ENCODE measurements at regions not wholly inside any gene's neighbourhood (a gene's known extent, or its start where the extent isn't known, plus 50 kb on each side); places are given as distances from the start of the nearest gene placed in this dataset.

- H3K36me3 ChIP-seq (ENCODE audit: control insufficient read depth, insufficient read depth, low read length), result no peaks in the 10 kb centered on the region
- no peak overlapping the region for H4K8ac ChIP-seq (ENCODE audit: low read depth in 2 of 2, low read length in 2 of 2)
- no peak overlapping the region for H4K91ac ChIP-seq (ENCODE audit: insufficient read depth, low read depth, low read length)
- H3K9ac ChIP-seq (ENCODE audit: low read depth, low read length), result no peak overlapping the region
- CTCF ChIA-PET, result no interaction called here
- POLR2A ChIA-PET (ENCODE audit: unreplicated experiment), result no interaction called here
- no CpG with 5 or more reads among the region's 1 CpG for WGBS, 2 experiments (ENCODE audit: extremely low coverage in 2 of 2, insufficient read length in 1 of 2)
- BruUV-seq (replicated peaks), result no TSS peak
- no peak overlapping the region for H2AK9ac ChIP-seq (replicated peaks; ENCODE audit: low read depth, low read length, poor library complexity)
- DNase-seq (no peak), ATAC-seq (ENCODE audit: low read depth) (no peak)
- H3K4me1 ChIP-seq (ENCODE audit: control insufficient read depth, insufficient read depth, low read length), result no peaks in the 10 kb centered on the region
- H3K4ac ChIP-seq (ENCODE audit: low read depth, low read length), result no peak overlapping the region
- H3K14ac ChIP-seq (replicated peaks; ENCODE audit: low read depth, low read length), result no peak overlapping the region
- TF ChIP-seq SMC3 (IDR thresholded peaks at IDR 0.05; ENCODE audit: low read depth, low read length) (no peak), USF2 (IDR thresholded peaks at IDR 0.05; ENCODE audit: low read depth, low read length) (no peak), CEBPB (IDR thresholded peaks at IDR 0.05; ENCODE audit: low read depth, low read length) (no peak), MXI1 (IDR thresholded peaks at IDR 0.05; ENCODE audit: borderline replicate concordance, low read depth, low read length) (no peak), BHLHE40 (IDR thresholded peaks at IDR 0.05; ENCODE audit: low read depth, low read length) (no peak), CTCF (conservative IDR thresholded peaks at IDR 0.05; ENCODE audit: low read depth, low read length) (no peak), FOS (IDR thresholded peaks at IDR 0.05; ENCODE audit: low read depth, low read length) (no peak), MAZ (IDR thresholded peaks at IDR 0.05; ENCODE audit: borderline replicate concordance, low read depth, low read length) (no peak), CHD1 (IDR thresholded peaks at IDR 0.05; ENCODE audit: low read depth, low read length) (no peak), RAD21 (IDR thresholded peaks at IDR 0.05; ENCODE audit: low read length) (no peak), POLR2A (IDR thresholded peaks at IDR 0.05; ENCODE audit: low read depth, low read length) (no peak), MAFK (IDR thresholded peaks at IDR 0.05; ENCODE audit: low read depth, low read length) (no peak), RCOR1 (IDR thresholded peaks at IDR 0.05; ENCODE audit: insufficient replicate concordance, low read length) (no peak), RFX5 (IDR thresholded peaks at IDR 0.05; ENCODE audit: low read depth, low read length) (no peak), NFE2L2 (IDR thresholded peaks at IDR 0.05; ENCODE audit: low read depth, low read length) (no peak), ELK1 (IDR thresholded peaks at IDR 0.05; ENCODE audit: borderline replicate concordance, low read depth, low read length) (no peak)
- H2BK20ac ChIP-seq (ENCODE audit: low read depth, low read length), result no peak overlapping the region
- H3K9me1 ChIP-seq (ENCODE audit: insufficient read depth, low read length), result no peaks in the 10 kb centered on the region
- H3K27me3 ChIP-seq (ENCODE audit: control insufficient read depth, insufficient read depth, low read length), result no peaks in the 10 kb centered on the region
- dilution Hi-C loops (cut with HindIII; ENCODE audit: low sequenced_read_pairs, unreplicated experiment), result no loop called here
- H4K20me1 ChIP-seq (ENCODE audit: insufficient read depth, low read length), result no peaks in the 10 kb centered on the region
- H3K4me3 ChIP-seq (ENCODE audit: insufficient read depth, low read depth, low read length), result no peak overlapping the region
- H3K23ac ChIP-seq (ENCODE audit: low read depth, low read length), result no peak overlapping the region
- no peak overlapping the region for H2BK120ac ChIP-seq (ENCODE audit: low read depth, low read length)
- H3K9me3 ChIP-seq (ENCODE audit: control insufficient read depth, insufficient read depth, low read length), result peaks cover 2% of the 10 kb centered on the region; the same call in 1 of the 2 replicates
- no peak overlapping the region for H4K5ac ChIP-seq (ENCODE audit: low read depth, low read length)
- no peak overlapping the region for H2BK15ac ChIP-seq (ENCODE audit: low read depth, low read length)
- no peak overlapping the region for H3K18ac ChIP-seq (ENCODE audit: low read depth, low read length)
- H3K4me2 ChIP-seq (ENCODE audit: low read depth, low read length), result no peak overlapping the region
- no peaks in the 10 kb centered on the region for H3K79me1 ChIP-seq (ENCODE audit: low read depth in 1 of 2, low read length in 2 of 2)
- no peak overlapping the region for H2AK5ac ChIP-seq (ENCODE audit: low read depth, low read length)
- H2AFZ ChIP-seq (replicated peaks; ENCODE audit: low read length, poor library complexity), result no peak overlapping the region
- no peak overlapping the region for H3K27ac ChIP-seq (ENCODE audit: insufficient read depth, low read length)
- no peak overlapping the region for H3K56ac ChIP-seq (ENCODE audit: extremely low read depth, insufficient read depth, low read length)
- in situ Hi-C loops (cut with MboI; ENCODE audit: low sequenced_read_pairs), result no loop called here
- intact Hi-C loops (cut with micrococcal nuclease), result no loop called here
- H2BK5ac ChIP-seq (ENCODE audit: low read depth, low read length, poor library complexity, severe bottlenecking), result no peak overlapping the region
Measured at GRCh38 chr21:24649691-24650090, 957.6 kb downstream of the MRPL39 start.

Data from IMR-90 (cell line).